ENCODE measurements at regions not wholly inside any gene's neighbourhood (a gene's known extent, or its start where the extent isn't known, plus 50 kb on each side); places are given as distances from the start of the nearest gene placed in this dataset.

DNA sequence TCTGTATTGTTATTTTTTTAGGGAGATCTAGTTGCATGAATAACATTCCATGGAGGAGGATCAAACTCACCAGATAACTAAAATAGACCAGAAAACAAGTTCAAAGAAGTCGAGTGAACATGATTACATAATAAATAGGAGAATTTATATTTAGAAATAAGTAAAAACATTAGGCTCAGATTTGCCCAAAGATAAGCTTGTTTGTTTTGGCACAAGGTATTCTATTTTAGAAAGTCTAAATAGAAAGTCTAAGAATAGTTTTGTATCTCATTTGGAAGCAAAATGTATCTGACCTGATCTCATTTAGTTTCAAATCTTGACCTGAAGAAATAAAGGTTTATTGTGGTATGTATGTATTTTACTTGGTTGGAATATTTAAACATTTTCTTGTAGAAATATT, 670.6 kb upstream of the GALNTL6 start:
- H3K9me3 ChIP-seq = no peaks in the 10 kb centered on the region
- no peak overlapping the region for H3K4me3 ChIP-seq (ENCODE audit: low read depth, low read length)
- no peaks in the 10 kb centered on the region for H3K27me3 ChIP-seq
- TF ChIP-seq, protein P1, sequence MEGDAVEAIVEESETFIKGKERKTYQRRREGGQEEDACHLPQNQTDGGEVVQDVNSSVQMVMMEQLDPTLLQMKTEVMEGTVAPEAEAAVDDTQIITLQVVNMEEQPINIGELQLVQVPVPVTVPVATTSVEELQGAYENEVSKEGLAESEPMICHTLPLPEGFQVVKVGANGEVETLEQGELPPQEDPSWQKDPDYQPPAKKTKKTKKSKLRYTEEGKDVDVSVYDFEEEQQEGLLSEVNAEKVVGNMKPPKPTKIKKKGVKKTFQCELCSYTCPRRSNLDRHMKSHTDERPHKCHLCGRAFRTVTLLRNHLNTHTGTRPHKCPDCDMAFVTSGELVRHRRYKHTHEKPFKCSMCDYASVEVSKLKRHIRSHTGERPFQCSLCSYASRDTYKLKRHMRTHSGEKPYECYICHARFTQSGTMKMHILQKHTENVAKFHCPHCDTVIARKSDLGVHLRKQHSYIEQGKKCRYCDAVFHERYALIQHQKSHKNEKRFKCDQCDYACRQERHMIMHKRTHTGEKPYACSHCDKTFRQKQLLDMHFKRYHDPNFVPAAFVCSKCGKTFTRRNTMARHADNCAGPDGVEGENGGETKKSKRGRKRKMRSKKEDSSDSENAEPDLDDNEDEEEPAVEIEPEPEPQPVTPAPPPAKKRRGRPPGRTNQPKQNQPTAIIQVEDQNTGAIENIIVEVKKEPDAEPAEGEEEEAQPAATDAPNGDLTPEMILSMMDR (IDR thresholded peaks at IDR 0.05; ENCODE audit: low read depth, low read length) = no peak
- no peak for DNase-seq
- H3K36me3 ChIP-seq = no peaks in the 10 kb centered on the region
- no peaks in the 10 kb centered on the region for H3K4me1 ChIP-seq

DNA sequence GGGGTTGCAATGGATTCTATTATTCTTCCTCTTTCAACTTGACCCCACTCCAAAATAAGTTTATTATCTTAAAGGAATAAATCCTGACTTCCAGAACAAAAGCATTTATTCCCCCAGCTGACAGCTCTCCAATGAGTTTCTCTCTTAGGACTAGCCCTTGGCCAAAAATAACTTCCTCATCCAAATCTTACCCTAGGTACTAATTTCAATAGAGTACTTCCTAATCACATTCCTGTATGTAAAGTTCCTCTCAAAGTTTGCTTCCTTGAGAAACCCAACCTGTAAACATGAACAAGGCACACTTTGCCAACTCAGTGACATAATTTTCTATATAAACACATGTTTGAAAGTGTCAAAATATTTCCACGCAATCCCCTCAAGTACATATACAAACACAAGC, 671.2 kb upstream of the GALNTL6 start:
- no peak for DNase-seq
- no peak overlapping the region for H3K4me3 ChIP-seq (ENCODE audit: low read depth, low read length)
- TF ChIP-seq, protein P1 (IDR thresholded peaks at IDR 0.05; ENCODE audit: low read depth, low read length) = no peak
- no peaks in the 10 kb centered on the region for H3K9me3 ChIP-seq
- H3K36me3 ChIP-seq = no peaks in the 10 kb centered on the region
- H3K27me3 ChIP-seq = no peaks in the 10 kb centered on the region
- no peaks in the 10 kb centered on the region for H3K4me1 ChIP-seq

DNA sequence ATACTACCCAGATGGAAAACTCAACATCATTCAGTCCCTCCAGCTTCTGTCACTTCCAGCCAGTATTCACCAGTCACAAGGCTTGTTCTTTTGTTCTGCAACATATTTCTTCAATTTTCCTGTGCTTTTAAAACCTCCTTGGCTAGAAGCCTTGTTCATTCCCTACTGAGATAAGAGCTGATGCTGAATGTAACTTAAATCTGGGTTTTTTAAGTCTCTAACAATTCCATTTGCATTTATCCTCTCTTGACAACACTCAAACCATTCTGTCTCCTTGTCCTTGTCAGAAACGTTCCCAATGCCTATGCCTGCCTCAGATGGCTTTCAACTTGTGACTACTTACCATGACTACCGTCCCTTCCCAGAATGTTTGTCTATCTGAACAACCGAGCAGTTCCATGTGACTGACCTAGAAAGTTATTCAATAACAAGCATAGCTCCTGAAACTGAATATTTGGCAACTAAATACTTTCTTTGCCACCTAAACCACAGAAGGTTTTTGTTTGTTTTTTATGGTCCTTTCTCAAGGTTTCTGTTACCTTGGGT, 682.9 kb upstream of the GALNTL6 start:
- Histone ChIP-seq H3K9me3 (no peaks in the 10 kb centered on the region), H3K4me3 (ENCODE audit: low read depth, low read length) (no peak overlapping the region), H3K4me1 (no peaks in the 10 kb centered on the region), H3K36me3 (no peaks in the 10 kb centered on the region), H3K27me3 (no peaks in the 10 kb centered on the region)
- TF ChIP-seq, protein P1 (IDR thresholded peaks at IDR 0.05; ENCODE audit: low read depth, low read length) = no peak
- DNase-seq = no peak

DNA sequence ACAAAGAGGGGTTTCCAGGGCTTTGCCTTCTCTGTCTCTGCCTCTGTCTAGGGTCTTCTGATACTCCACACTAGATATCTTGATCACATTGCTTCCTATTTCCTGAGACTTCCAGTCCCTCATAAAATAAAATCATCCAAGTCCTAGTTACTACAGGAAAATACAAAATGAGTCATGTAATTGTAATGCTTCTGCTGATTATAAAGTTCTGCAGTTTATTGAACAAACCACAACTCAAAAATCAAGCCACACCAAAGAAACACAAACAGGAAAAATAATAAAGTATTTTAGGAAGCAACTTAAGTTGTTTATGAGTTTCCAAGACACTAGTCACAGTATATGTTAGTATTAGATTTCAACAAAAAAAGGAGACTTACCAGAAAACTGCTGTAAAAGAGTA, 695.1 kb upstream of the GALNTL6 start:
- Histone ChIP-seq H3K4me3 (ENCODE audit: low read depth, low read length) (no peak overlapping the region), H3K36me3 (no peaks in the 10 kb centered on the region), H3K4me1 (no peaks in the 10 kb centered on the region), H3K9me3 (no peaks in the 10 kb centered on the region), H3K27me3 (no peaks in the 10 kb centered on the region)
- TF ChIP-seq, protein P1 (IDR thresholded peaks at IDR 0.05; ENCODE audit: low read depth, low read length) = no peak
- DNase-seq = no peak

DNA sequence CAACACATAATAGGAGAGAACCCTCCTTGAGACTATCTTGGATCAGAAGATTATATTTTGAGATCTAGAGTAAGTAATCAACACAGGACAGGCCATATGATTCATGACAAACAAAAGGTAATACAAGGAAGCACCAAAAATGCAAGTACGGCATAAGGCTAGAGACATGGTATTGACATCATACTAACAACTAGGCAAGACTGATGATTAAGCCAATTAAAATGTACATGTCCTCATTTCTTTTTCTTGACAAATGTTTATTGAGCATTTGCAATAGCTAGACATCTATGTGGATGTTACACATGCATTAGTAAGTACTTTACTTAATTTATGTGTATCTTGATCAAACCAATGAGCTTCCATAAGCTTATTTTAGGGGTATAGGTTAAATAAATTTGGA, 695.7 kb upstream of the GALNTL6 start:
- Histone ChIP-seq H3K9me3 (no peaks in the 10 kb centered on the region), H3K36me3 (no peaks in the 10 kb centered on the region), H3K4me3 (ENCODE audit: low read depth, low read length) (no peak overlapping the region), H3K27me3 (no peaks in the 10 kb centered on the region), H3K4me1 (no peaks in the 10 kb centered on the region)
- TF ChIP-seq, protein P1 (IDR thresholded peaks at IDR 0.05; ENCODE audit: low read depth, low read length) = no peak
- DNase-seq = no peak

DNA sequence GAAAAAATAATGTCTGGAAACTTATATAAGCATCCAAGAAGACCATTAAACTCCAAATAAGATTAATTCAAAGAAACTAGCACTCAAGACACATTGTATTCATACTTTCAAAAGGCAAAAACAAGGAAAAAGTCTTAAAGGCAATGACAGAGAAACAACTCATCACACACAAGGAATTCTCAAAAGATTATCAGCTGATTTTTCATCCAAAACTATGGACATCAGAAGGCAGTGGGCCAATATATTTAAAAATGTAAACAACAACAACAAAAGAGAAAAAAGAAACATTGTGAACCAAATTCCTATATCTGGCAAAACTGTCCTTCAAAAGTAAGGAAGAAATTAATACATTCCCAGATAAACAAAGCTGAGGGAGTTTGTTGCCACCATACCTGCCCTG, 711.4 kb upstream of the GALNTL6 start:
- no peaks in the 10 kb centered on the region for H3K4me1 ChIP-seq
- TF ChIP-seq, protein P1 (IDR thresholded peaks at IDR 0.05; ENCODE audit: low read depth, low read length) = no peak
- no peak overlapping the region for H3K4me3 ChIP-seq (ENCODE audit: low read depth, low read length)
- no peaks in the 10 kb centered on the region for H3K27me3 ChIP-seq
- no peaks in the 10 kb centered on the region for H3K9me3 ChIP-seq
- no peak for DNase-seq
- no peaks in the 10 kb centered on the region for H3K36me3 ChIP-seq
